ENCODE measurements at regions not wholly inside any gene's neighbourhood (a gene's known extent, or its start where the extent isn't known, plus 50 kb on each side); places are given as distances from the start of the nearest gene placed in this dataset.

DNA sequence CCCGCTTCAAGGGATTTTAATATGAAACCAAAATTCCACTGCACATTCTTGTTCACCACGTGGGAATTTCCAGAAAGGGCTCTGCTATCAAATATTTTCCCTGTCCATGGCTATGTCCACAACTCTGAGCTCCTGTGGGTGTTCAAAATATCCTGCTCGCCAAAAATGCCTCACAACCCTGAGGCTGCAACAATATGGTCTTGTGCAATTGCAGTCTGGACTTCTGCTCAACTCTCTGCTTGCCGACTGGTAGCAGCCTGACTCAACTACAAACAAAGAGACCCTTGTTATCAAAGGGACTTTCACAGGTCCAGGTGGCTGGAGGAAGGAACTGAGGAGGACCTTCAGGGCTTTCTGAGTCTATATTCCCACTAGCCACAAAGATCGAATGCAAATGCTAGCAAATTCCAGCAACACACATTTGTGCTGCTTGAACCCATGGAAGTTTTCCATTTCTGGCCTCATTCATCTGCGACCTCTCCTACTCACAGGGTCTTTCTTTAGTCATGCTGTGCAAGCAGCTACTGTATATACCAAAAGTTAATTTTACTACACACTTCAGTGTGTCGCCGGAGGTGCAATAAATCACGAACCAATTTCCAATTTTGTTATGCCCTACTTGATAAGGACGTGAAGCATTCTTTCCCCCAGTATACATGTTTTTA, 169.2 kb upstream of the SLC30A5 start:
- TF ChIP-seq, protein P1, sequence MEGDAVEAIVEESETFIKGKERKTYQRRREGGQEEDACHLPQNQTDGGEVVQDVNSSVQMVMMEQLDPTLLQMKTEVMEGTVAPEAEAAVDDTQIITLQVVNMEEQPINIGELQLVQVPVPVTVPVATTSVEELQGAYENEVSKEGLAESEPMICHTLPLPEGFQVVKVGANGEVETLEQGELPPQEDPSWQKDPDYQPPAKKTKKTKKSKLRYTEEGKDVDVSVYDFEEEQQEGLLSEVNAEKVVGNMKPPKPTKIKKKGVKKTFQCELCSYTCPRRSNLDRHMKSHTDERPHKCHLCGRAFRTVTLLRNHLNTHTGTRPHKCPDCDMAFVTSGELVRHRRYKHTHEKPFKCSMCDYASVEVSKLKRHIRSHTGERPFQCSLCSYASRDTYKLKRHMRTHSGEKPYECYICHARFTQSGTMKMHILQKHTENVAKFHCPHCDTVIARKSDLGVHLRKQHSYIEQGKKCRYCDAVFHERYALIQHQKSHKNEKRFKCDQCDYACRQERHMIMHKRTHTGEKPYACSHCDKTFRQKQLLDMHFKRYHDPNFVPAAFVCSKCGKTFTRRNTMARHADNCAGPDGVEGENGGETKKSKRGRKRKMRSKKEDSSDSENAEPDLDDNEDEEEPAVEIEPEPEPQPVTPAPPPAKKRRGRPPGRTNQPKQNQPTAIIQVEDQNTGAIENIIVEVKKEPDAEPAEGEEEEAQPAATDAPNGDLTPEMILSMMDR (IDR thresholded peaks at IDR 0.05): no peak
- no peak for TF ChIP-seq ZFX (IDR thresholded peaks at IDR 0.05; ENCODE audit: borderline replicate concordance)
